H9 (cell line): ENCODE measurements at regions not wholly inside any gene's neighbourhood (a gene's known extent, or its start where the extent isn't known, plus 50 kb on each side); places are given as distances from the start of the nearest gene placed in this dataset.

ENCODE experiments used
- DNase-seq: peaks from one replicate; pipeline ENCODE4 v3.0.0-alpha.2; 2017
- H2AFZ ChIP-seq: one replicate; pipeline ENCODE4 v1.6.1; 2013; ENCODE audit warnings: mild to moderate bottlenecking, low read length, control low read depth, moderate library complexity
- H2AK5ac ChIP-seq: 2 replicates; pipeline ENCODE4 v1.6.1; 2013; ENCODE audit warnings: low read length, control low read depth, mixed read lengths; ENCODE audit not compliant: insufficient read length
- H2BK120ac ChIP-seq: one replicate; pipeline ENCODE4 v1.6.1; 2013; ENCODE audit warnings: low read depth, mild to moderate bottlenecking, low read length, control low read depth, inconsistent platforms; ENCODE audit not compliant: poor library complexity, severe bottlenecking
- H2BK12ac ChIP-seq: 2 replicates; pipeline ENCODE4 v1.6.1; 2013; ENCODE audit warnings: low read length, control low read depth, mixed read lengths, low read depth; ENCODE audit not compliant: insufficient read length
- H2BK15ac ChIP-seq: 2 replicates; pipeline ENCODE4 v1.6.1; 2013; ENCODE audit warnings: low read depth, low read length, control low read depth
- H2BK20ac ChIP-seq: one replicate; pipeline ENCODE4 v1.6.1; 2013; ENCODE audit warnings: low read depth, mild to moderate bottlenecking, low read length, control low read depth, inconsistent platforms; ENCODE audit not compliant: poor library complexity, severe bottlenecking
- H2BK5ac ChIP-seq: 2 replicates; pipeline ENCODE4 v1.6.1; 2013; ENCODE audit warnings: low read length, control low read depth, mixed read lengths; ENCODE audit not compliant: insufficient read length
- H3K14ac ChIP-seq: 2 replicates; pipeline ENCODE4 v1.6.1; 2013; ENCODE audit warnings: low read length, control low read depth; ENCODE audit not compliant: insufficient read depth
- H3K18ac ChIP-seq: 2 replicates; pipeline ENCODE4 v1.6.1; 2013; ENCODE audit warnings: low read depth, mild to moderate bottlenecking, mixed read lengths, low read length, control low read depth; ENCODE audit not compliant: insufficient read length
- H3K23ac ChIP-seq: 2 replicates; pipeline ENCODE4 v1.6.1; 2013; ENCODE audit warnings: low read length, control low read depth, mixed read lengths, low read depth; ENCODE audit not compliant: insufficient read length
- H3K23me2 ChIP-seq: 2 replicates; pipeline ENCODE4 v1.6.1; 2013; ENCODE audit warnings: low read depth, mild to moderate bottlenecking, mixed read lengths, low read length, control low read depth; ENCODE audit not compliant: insufficient read length, poor library complexity, severe bottlenecking
- H3K27ac ChIP-seq: 2 replicates; pipeline ENCODE4 v1.5.1; 2013; ENCODE audit warnings: low read length, control low read depth, mixed read lengths, low read depth; ENCODE audit not compliant: insufficient read length
- H3K27me3 ChIP-seq: 2 replicates; pipeline ENCODE4 v1.6.1; 2013; ENCODE audit warnings: low read length, control low read depth, inconsistent platforms; ENCODE audit not compliant: insufficient read depth
- H3K4ac ChIP-seq: 2 replicates; pipeline ENCODE4 v1.6.1; 2013; ENCODE audit warnings: low read depth, mild to moderate bottlenecking, control low read depth, inconsistent platforms, low read length, moderate library complexity
- H3K4me1 ChIP-seq: 2 replicates; pipeline ENCODE4 v1.6.1; 2013; ENCODE audit warnings: low read length, control low read depth, inconsistent platforms; ENCODE audit not compliant: insufficient read depth
- H3K4me2 ChIP-seq: 2 replicates; pipeline ENCODE4 v1.6.1; 2013; ENCODE audit warnings: low read length, control low read depth, mixed read lengths; ENCODE audit not compliant: insufficient read length, insufficient read depth
- H3K56ac ChIP-seq: 2 replicates; pipeline ENCODE4 v1.6.1; 2013; ENCODE audit warnings: low read depth, mild to moderate bottlenecking, mixed read lengths, low read length, control low read depth; ENCODE audit not compliant: insufficient read length
- H3K79me1 ChIP-seq: 2 replicates; pipeline ENCODE4 v1.6.1; 2013; ENCODE audit warnings: low read depth, mild to moderate bottlenecking, moderate library complexity, low read length, control low read depth, inconsistent platforms; ENCODE audit not compliant: insufficient read depth, poor library complexity, severe bottlenecking
- H3K79me2 ChIP-seq: 2 replicates; pipeline ENCODE4 v1.6.1; 2013; ENCODE audit warnings: low read length, control low read depth, inconsistent platforms; ENCODE audit not compliant: insufficient read depth
- H3K9ac ChIP-seq: 2 replicates; pipeline ENCODE4 v1.6.1; 2013; ENCODE audit warnings: low read length, control low read depth, mixed read lengths; ENCODE audit not compliant: insufficient read length; ENCODE audit errors: extremely low read depth
- H3K9me3 ChIP-seq: one replicate; pipeline ENCODE4 v1.6.1; 2013; ENCODE audit warnings: low read depth, low read length, inconsistent platforms; ENCODE audit not compliant: control insufficient read depth
- H3T11ph ChIP-seq: one replicate; pipeline ENCODE4 v1.6.1; 2013; ENCODE audit warnings: mild to moderate bottlenecking, low read length, control low read depth, inconsistent platforms
- H4K20me1 ChIP-seq: one replicate; pipeline ENCODE4 v1.6.1; 2013; ENCODE audit not compliant: control insufficient read depth, insufficient read length, insufficient read depth
- H4K5ac ChIP-seq: 2 replicates; pipeline ENCODE4 v1.6.1; 2013; ENCODE audit warnings: low read depth, mild to moderate bottlenecking, mixed read lengths, low read length, control low read depth; ENCODE audit not compliant: insufficient read length
- H4K8ac ChIP-seq: replicated peaks from 2 replicates; pipeline ENCODE4 v1.6.1; 2013; ENCODE audit warnings: low read length, control low read depth, mixed read lengths, low read depth; ENCODE audit not compliant: insufficient read length
- H4K91ac ChIP-seq: 2 replicates; pipeline ENCODE4 v1.6.1; 2013; ENCODE audit warnings: low read depth, mild to moderate bottlenecking, moderate library complexity, mixed read lengths, low read length, control low read depth; ENCODE audit not compliant: insufficient read length
- H3K27ac Mint-ChIP-seq, 3 experiments: 2 replicates in 2 of 3; 3 replicates in 1 of 3; pipeline ENCODE4 v1.8.0; 2020 to 2021; ENCODE audit warnings: mixed read lengths in 3 of 3, mild to moderate bottlenecking in 1 of 3, moderate library complexity in 1 of 3
- H3K27me3 Mint-ChIP-seq: 2 replicates; pipeline ENCODE4 v1.8.0; 2021; ENCODE audit warnings: low read depth, mild to moderate bottlenecking, moderate library complexity, mixed read lengths
- H3K36me3 Mint-ChIP-seq, 3 experiments: 2 replicates in 2 of 3; 3 replicates in 1 of 3; pipeline ENCODE4 v1.8.0; 2020 to 2021; ENCODE audit warnings: low read depth in 3 of 3, mixed read lengths in 3 of 3; ENCODE audit not compliant: insufficient read depth in 1 of 3
- H3K4me1 Mint-ChIP-seq, 2 experiments: 2 replicates each; pipeline ENCODE4 v1.8.0; 2020; ENCODE audit warnings: mixed read lengths in 2 of 2
- H3K4me3 Mint-ChIP-seq, 2 experiments: 2 replicates in 1 of 2; 3 replicates in 1 of 2; pipeline ENCODE4 v1.8.0; 2020 to 2021; ENCODE audit warnings: mild to moderate bottlenecking in 2 of 2, mixed read lengths in 2 of 2, moderate library complexity in 1 of 2
- H3K9me3 Mint-ChIP-seq, 2 experiments: 2 replicates in 1 of 2; 3 replicates in 1 of 2; pipeline ENCODE4 v1.8.0; 2020; ENCODE audit warnings: mild to moderate bottlenecking in 2 of 2, mixed read lengths in 2 of 2, moderate library complexity in 1 of 2
- CTCF ChIP-seq: fragments of 200-600 bp; sonication (generic); conservative IDR thresholded peaks from 3 replicates; pipeline ENCODE4 v1.8.0; 2021; ENCODE audit warnings: antibody characterized with exemption, mild to moderate bottlenecking
- WGBS: extraction: QIAGEN DNeasy Blood & Tissue Kit; methylation state at CpG from one replicate; pipeline ENCODE4 v1.1.7; 2013; ENCODE audit warnings: missing lambda C conversion rate, low lambda C conversion rate, mixed read lengths; ENCODE audit not compliant: insufficient read length; ENCODE audit errors: extremely low coverage; 5-methylcytosine and 5-hydroxymethylcytosine counted together

- Histone ChIP-seq H2BK12ac (no peak overlapping the region), H3K27me3 (no peaks in the 10 kb centered on the region), H4K8ac (no peak overlapping the region), H2AK5ac (no peak overlapping the region), H3K79me1 (no peaks in the 10 kb centered on the region), H2BK15ac (no peak overlapping the region), H3K56ac (no peak overlapping the region), H3T11ph (no peak overlapping the region), H3K18ac (no peak overlapping the region), H2BK20ac (no peak overlapping the region), H3K23ac (no peak overlapping the region), H3K4ac (no peak overlapping the region), H3K27ac (no peak overlapping the region), H3K4me2 (no peak overlapping the region), H2BK5ac (no peak overlapping the region), H3K9me3 (no peaks in the 10 kb centered on the region), H4K20me1 (no peaks in the 10 kb centered on the region), H3K14ac (no peak overlapping the region; the same call in 1 of the 2 replicates), H2BK120ac (no peak overlapping the region), H3K23me2 (no peaks in the 10 kb centered on the region), H3K9ac (no peak overlapping the region), H3K4me1 (no peaks in the 10 kb centered on the region; the same call in 1 of the 2 replicates), H4K5ac (no peak overlapping the region), H2AFZ (no peak overlapping the region), H3K79me2 (no peaks in the 10 kb centered on the region), H4K91ac (no peak overlapping the region)
- peaks cover 33% of the 10 kb centered on the region for H3K27me3 Mint-ChIP-seq
- DNase-seq, result no peak
- TF ChIP-seq CTCF, result no peak
- no CpG with 5 or more reads among the region's 5 CpGs for WGBS
- peaks cover 17% of the 10 kb centered on the region in 2 experiments for H3K4me1 Mint-ChIP-seq
- 0 out of 7 replicates have a peak, but pooled peaks cover 0 to 2% (median 0%) of the 10 kb centered on the region in 3 experiments for H3K36me3 Mint-ChIP-seq
- no peak overlapping the region for H3K27ac Mint-ChIP-seq
- H3K4me3 Mint-ChIP-seq, result no peak overlapping the region
- H3K9me3 Mint-ChIP-seq, result peaks cover 0 to 7% of the 10 kb centered on the region in 2 experiments; a peak in 2 of 5 replicates
These were observed 207.6 kb upstream of the SMIM21 start for GRCh38 chr18:75635096-75635495.
